GM19328 (cell line): ENCODE measurements at regions not wholly inside any gene's neighbourhood (a gene's known extent, or its start where the extent isn't known, plus 50 kb on each side); places are given as distances from the start of the nearest gene placed in this dataset.
"Not testable (repeated sequence)": the region's sequence is repeated elsewhere in the genome, so short reads cannot be mapped to it uniquely, and the experiment has no call there.

Experiments
- ATAC-seq: cut with Tn5 transposase; IDR thresholded peaks from one replicate; pipeline ENCODE4 v1.9.1; 2021; ENCODE audit warnings: mild to moderate bottlenecking, moderate library complexity; ENCODE audit not compliant: unreplicated experiment

DNA sequence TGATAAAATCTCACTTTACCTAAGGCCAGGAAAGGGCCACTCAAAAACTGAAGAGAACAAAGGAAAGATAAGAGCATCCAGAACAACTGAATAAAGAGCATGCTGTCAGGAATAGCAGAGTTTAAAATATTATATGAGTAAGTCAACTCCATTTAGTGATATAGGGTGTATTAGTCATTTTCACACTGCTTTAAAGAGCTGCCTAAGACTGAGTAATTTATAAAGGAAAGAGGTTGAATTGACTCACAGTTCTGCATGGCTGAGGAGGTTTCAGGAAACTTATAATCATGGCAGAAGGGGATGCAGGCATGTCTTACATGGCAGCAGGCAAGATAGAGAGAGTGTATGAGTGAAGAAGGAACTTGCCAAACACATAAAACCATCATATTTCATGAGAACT, 778.0 kb upstream of the NECTIN3 start:
- no peak for ATAC-seq

DNA sequence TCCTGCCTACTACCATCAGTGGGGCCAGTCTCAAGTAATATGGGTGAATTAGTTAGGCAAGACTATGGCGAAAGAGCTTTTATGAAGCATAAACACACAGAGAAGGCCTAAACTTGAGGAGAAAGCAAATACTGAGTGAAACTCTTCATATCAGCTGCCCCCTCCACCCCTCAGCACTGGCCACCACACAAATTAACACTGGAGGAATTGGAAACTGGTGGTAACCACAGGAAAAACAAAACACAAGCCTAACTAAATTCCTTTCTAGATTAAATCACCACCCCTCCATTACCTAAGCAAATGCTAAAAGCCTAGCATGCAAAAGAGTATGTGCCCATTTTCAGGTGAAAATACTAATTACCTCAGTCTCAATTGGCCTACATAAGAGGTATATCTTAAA, 774.7 kb upstream of the NECTIN3 start:
- ATAC-seq = no peak

DNA sequence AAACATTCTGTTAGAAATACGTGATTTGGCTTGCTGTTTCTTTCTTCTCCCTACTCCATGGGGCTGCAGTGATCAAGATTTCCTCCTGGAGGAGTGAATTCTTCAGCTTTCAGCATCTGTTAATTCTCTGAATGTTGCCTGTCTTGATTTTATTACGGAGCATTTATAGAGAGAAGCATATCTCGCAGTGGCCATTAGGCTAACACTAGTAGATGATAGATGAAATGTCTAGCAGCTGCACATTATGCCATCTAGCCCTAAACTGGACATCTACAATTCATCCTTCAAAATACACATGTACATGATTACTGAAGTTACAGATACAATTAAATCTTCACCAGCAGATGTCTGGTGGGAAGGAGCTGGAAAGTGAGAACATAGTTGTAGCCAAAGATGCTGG, 769.8 kb upstream of the NECTIN3 start:
- ATAC-seq = no peak

DNA sequence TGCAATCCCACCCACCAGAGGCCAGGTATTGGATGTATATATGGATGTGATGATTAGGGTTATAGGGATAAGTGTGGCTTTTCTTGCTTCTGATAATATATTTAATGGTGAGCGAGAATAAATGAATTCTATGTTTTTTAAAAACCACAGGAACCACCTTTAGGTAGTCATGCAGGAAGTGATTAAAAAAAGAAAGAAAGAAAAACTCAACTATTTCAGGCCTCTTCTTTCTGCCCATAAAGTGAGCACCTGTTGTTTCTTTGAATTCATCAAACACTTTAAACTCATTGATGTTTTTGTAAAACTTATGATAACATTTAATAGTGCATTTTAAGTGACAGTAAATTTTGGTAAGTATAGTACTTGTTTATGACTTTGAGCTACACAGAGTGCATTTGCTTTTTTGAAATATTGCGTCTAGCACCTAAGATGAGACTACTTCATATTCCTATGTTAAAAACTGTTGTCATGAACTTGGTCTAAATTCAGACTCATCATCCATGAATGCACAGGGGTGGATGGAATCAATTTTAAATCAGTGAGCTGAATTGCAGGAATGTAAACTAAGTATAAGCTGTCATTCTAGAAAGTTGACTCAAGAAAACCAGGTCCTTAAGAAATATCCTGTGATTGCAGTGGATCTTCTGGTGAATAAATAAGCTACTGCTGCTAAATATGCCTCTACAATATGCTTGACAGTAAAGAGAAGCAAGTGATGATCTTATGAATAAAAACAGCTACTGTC, 764.4 kb upstream of the NECTIN3 start:
- no peak for ATAC-seq

DNA sequence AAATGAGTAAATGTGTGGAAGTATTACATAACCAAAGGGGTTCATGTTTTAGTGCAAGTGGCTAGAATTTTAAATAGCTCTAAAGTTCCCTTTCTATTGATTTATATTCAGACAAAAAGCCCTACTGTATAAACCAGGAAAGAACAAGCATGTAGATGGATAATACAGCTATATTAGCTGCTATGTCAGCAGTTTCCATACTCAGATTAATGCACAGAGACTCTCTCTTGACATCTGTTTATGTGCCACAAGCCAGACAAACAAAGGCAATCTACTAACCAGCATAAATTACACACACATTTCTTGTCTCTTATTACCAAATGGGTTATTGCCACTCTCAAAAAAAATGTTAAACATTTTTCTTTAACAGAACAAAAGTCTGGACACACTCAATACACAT, 760.1 kb upstream of the NECTIN3 start:
- ATAC-seq = no peak

DNA sequence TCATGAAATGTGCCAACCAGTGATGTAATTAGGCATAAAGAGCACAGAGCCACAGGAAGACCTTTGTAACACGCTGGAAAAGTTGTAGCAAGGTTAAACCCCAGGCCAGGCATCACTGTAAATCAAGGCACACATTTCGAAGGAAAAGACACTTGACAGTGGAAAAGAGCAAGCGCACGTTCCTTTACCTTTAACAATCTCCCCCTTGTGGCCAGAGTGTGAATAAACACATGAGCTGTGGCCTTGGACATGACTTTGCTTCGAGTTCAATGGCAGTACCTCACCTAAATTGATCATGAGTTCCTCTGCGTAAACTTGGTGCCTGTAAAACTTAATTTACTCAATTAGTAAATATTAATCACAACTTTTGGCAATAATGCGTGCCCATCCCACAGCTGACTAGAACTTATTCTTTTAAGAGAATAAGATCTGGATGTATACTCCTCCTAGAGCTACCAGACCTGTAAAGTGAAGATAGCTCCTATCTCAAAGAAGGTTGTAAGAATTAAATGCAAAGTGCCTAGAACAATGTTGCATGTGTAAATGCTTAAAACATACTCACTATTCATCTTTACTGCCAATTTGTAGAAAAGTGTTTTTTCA, 757.0 kb upstream of the NECTIN3 start:
- peak; percentile 94 for ATAC-seq

DNA sequence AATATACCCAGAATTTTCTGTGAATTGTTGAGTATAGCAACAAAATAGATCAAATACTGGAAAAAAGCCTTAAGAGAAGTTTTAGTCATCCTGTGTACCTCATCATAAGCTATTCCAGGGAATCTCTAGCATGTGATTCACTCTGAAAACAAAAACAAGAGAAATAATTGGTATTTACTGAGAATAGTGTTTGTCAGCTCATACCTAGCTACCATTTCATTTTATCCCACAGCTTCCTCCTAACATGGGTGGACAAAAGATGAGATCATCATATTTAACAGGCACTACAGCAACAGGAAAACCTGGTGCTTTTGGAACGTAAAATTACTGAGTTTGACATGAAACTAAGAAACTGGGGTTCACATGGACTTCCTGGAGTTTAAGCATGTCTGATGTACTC, 753.5 kb upstream of the NECTIN3 start:
- no peak for ATAC-seq

DNA sequence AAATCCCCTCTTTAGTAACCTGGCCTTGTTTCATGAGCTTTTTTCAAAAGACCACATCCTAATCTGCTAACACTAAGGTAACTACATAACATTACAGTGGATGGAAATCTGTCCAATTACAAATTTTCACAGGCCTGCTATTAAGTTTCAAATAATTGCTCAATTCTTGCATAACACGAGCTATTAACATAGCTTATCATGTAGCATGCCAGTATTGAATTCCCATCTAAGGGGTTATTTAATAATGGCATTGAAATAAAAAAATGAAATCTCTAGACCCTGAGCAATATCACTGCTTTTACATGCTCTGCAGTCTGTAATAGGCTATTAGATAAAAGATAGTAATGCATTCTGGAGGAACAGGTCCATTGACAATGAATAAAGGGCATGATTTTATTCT, 748.3 kb upstream of the NECTIN3 start:
- no peak for ATAC-seq

DNA sequence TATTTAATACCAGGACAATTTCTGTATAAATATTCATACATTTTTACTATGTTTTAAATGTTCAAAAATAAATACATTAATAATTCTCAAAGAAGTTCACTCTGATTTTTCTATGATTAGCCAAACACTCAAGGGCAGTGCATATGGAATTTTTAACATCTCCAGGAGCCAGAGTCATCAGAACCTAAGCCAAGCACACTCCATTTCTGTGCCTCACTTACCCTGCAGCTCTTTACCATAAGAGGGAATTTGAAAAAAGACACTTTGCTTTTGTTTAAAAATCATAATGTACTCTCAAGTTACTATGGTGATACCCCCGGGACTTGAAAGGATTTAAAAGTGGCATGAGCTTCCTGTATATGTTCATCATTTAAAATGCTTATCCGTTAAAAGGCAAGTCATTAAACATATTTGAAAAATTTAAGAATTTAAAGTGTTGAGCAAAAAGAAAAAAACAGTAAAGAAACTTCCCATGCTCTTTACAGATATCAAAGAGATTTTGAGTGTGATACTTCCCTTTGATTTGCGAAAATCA, 747.4 kb upstream of the NECTIN3 start:
- ATAC-seq = no peak

DNA sequence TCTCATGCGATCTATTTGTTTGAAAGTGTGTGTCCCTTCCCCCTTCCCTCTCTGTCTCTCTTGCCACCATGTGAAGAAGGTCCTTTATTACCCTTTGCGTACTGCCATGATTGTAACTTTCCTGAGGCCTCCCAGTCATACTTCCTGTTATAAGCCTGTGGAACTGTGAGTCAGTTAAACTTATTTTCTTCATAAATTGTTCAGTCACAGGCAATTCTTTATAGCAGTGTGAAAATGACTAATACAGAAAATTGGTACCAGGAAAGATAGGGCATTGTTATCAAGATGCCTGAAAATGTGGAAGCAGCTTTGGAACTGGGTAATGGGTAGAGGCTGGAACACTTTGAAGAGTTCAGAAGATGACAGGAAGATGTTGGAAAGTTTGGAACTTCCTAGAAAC, 743.7 kb upstream of the NECTIN3 start:
- no peak for ATAC-seq

DNA sequence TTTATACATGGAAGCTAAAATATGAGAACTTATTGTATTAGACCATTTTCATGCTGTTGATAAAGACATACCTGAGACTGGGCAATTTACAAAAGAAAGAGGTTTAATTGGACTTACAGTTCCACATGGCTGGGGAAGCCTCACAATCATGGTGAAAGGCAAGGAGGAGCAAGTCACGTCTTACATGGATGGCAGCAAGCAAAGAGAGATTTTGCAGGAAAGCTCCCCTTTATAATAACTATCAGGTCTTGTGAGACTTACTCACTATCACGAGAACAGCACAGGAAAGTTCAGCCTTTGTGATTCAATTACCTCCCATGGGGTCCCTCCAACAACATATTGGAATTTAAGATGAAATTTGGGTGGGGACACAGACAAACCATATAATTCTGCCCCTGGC, 740.1 kb upstream of the NECTIN3 start:
- ATAC-seq = not testable (repeated sequence)

DNA sequence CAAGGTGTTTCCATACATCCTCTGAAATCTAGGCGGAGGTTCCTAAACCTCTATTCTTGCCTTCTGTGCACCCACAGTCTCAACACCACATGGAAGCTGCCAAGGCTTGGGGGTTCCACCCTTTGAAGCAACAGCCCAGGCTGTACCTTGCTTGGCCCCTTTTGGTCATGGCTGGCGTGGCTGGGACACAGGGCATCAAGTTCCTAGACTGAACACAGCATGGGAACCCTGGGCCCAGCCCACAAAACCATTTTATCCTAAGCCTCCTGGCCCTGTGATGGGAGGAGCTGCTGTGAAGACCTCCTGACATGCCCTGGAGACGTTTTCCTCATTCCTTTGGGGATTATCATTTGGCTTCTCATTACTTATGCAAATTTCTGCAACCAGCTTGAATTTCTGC, 739.0 kb upstream of the NECTIN3 start:
- ATAC-seq = no peak

DNA sequence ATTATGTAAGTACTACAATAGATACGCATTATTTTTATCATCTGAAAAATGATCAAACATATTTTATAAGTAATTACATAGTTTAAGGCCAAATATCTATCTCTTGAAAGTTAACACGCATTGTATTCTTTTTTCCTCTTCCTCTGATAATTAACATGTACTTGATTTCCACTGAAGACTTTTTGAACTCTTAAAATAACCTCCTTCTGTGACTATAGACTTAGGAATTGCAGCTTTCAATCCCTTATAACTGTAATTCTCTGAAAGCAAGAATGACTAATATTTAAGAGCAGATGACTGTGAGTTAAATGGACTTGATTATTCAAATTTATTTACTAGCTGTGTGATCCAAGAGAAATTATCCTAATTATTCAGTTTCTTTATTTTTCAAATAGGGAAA, 730.6 kb upstream of the NECTIN3 start:
- no peak for ATAC-seq

DNA sequence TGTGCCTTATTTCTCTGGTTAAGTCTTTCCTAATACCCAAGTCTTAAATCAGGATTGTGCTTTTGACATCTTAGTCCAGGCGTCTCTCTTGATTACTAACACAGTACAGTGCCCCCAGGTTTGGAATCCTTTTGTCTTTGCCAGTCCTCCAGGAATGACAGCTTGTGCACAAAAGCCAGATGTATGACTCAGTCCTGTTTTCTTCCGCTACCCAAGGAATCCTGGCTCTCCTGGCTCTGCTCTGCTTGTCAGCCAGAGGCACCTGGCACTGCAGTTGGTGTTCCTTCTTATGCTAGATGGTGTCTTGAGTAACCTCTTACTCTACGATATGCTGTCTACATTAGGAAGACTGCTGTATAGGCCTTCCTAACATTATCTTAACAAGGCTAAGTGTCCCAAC, 728.2 kb upstream of the NECTIN3 start:
- no peak for ATAC-seq

DNA sequence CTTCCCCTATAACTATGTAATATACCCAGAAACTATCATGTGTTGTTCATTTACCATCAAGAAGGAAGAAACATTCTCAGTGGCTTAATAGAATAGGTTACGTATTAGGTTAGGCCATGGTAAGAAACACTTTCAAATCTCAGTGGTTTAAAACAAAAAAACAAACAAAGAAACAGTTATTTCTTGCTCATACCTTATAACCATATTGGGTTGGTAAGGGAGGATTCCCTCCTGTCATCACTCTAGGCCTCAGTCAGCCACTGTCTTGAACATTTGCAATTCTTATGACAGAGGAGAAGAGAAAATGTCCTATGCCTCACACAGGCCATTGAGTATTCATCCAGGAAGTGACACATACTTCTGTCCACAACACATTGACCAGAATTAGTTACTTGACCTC, 727.7 kb upstream of the NECTIN3 start:
- peak; percentile 87 for ATAC-seq

DNA sequence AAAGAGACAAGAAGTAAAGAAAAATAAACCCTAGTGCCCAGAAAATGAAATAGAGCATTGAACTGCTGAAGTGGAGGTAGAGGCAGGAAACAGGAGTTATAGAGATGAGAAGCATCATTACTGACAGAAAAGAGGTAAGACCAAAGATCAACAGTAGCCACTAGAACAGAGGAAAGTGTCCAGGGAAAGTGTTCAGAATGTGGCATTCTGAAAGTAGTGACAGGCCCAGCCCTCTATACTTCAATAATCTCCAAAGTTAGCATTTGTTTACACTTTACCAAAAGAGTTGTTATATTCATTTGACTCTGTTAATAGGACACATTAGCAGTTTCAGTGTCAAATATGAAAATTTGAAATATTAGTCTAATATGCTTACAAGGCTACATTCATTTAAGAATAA, 727.1 kb upstream of the NECTIN3 start:
- ATAC-seq = no peak

DNA sequence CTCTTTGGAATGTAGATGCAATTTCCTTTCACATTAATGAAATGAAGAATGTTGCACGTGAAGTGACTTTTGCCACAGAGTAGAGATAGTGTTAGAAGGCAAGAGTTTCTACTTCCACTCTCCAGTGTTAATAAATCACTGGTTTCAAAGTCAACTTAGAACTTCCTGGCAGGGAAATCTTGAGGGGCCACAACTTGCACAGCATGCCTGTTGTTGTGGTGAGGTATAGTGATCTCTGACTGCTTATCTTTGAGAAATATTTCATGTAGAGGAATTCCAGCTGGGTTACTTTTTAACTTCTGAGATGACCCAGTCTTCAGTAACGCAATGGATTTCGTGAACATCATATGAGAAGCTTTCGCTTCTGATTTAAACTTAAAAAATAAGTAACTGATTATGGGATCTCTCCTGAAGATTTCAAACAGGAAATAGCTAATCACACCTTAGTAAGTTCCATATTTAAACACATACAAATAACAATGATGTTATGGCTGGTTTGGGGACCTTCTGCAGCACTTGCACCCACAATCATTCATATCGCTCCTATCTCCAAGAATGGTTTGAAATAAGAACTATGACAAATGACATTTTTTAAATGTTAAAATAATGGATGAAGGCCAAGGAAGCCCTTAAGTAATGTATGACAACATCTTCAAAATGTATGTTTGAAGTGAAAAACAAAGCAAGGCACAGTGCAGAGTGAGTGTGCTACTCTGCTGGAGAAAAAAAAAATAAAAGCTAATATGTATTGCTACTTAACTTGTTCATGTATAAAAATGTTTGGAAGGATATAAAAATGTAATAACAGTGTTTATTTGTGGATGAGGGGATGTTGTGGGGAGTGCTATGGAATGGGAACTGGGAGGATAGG, 726.5 kb upstream of the NECTIN3 start:
- no peak for ATAC-seq

DNA sequence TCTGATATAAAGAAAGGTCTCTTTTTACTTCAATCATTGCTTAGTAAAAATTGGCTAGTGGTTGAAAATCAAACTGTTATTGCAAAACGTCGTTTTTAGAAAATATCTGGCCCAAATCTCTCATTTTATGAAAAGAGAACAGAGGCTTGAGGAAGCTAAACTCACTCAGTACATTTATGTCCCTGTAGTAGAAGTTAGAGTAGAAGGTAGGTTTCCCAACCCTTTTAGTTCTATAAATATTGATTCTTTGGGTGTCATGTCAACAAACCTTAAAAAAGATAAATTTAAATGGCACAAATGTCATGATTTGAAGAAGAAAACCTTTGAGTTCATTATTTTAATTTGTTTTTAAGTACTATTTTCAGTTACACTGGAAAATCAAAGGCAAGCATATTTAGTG, 722.3 kb upstream of the NECTIN3 start:
- no peak for ATAC-seq

DNA sequence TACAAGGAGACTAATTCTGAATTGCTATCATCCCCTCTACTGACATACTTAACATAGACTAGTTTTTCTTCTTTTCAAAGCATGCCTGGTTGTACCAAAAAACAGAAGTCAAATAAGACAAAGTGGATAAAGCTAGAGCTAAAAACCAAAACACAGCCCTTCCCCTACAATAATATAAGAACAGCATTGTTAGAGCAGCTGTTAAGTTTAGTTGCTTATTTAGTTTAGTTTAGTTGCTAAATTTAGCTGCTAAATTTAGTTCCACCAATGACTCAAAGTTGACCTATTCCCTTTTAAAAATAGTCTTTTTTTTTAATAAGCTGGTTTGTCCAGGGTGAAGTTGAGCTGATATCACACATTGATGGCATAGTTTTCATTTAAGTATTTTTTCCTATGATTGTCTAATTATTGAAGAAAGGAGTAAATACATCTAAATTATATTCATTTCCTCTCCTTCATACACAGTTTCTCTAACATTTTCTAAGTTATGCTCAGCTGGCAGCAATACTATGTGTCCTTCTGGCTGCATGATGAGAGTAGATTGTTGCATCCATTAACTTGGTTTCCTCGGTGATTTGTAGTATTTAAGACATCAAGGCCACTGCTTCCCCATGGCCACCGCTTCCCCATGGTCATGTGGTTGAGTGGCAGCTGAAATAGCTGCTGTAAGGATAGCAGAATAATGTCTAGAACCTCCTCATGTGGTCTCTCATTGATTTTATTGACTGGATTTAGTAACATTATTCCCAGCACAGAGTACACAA, 718.6 kb upstream of the NECTIN3 start:
- no peak for ATAC-seq

DNA sequence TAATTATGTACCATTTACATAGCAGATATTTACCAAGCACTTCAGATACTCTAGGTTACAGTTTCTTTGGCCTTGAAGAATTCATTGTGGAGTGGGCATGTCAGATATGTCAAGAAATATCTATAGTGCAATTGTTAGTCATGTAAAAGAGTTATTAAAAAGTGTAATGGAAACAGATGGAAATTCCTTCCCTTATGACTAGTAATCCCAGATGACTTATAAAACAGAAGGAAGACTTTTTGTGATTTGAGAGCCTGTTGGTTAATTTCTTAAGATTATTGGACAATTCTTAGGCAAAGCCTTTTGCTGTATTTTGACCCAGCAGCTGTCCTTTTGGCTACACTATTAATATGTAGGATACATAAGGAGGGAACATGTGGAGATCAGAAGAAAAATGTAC, 708.9 kb upstream of the NECTIN3 start:
- ATAC-seq = no peak

DNA sequence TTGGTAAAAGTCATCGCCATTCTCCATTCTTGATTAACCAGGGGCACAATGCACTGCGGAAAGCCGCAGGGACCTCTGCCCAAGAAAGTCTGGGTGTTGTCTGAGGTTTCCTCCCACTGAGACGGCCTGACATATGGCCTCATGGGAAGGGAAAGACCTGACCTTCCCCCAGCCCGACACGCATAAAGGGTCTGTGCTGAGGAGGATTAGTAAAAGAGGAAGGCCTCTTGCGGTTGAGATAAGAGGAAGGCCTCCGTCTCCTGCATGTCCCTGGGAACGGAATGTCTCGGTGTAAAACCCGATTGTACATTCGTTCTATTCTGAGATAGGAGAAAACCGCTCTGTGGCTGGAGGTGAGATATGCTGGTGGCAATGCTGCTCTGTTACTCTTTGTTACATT, 704.3 kb upstream of the NECTIN3 start:
- ATAC-seq = not testable (repeated sequence)
